ENCODE measurements at regions not wholly inside any gene's neighbourhood (a gene's known extent, or its start where the extent isn't known, plus 50 kb on each side); places are given as distances from the start of the nearest gene placed in this dataset.

- Histone ChIP-seq H3K4me3 (ENCODE audit: low read depth, low read length) (no peak overlapping the region), H3K27me3 (ENCODE audit: control insufficient read depth, insufficient read depth, low read length) (peaks cover 5% of the 10 kb centered on the region), H3K36me3 (ENCODE audit: control insufficient read depth, insufficient read depth, low read length) (no peaks in the 10 kb centered on the region)
- FAIRE-seq (no peak), DNase-seq (ENCODE audit: low read depth) (peak; percentile 43)
- no peak for TF ChIP-seq CTCF (IDR thresholded peaks at IDR 0.05; ENCODE audit: insufficient read depth, low read length, severe bottlenecking)
Measured at GRCh38 chr3:124097362-124098131, 105.6 kb upstream of the ROPN1 start.

DNA sequence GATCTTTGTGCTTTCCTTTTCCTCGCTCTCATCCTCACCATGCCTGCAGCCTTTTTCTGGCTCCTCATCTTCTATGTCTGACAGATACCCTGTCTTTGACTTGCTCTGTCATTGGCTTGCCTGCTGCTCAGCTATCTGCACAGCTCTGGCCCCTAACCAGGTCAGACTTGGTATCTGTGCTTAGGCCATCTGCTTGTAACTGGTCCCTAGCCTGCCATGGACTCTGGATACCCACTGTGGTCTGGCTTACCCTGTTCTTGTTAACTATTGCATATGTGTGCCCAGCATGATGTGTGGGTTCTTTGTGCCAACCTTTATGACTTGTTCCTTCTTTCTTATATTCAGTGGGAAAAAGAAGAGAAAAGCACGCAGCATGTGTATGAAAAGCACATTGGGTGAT is 109.7 kb upstream of the ROPN1 start:
- Histone ChIP-seq H3K36me3 (ENCODE audit: control insufficient read depth, insufficient read depth, low read length) (no peaks in the 10 kb centered on the region), H3K4me3 (ENCODE audit: low read depth, low read length) (no peak overlapping the region), H3K27me3 (ENCODE audit: control insufficient read depth, insufficient read depth, low read length) (peaks cover 4% of the 10 kb centered on the region)
- DNase-seq (ENCODE audit: low read depth) (no peak), FAIRE-seq (no peak)
- no peak for TF ChIP-seq CTCF (IDR thresholded peaks at IDR 0.05; ENCODE audit: insufficient read depth, low read length, severe bottlenecking)

- FAIRE-seq (no peak), DNase-seq (ENCODE audit: low read depth) (no peak)
- H3K4me3 ChIP-seq (ENCODE audit: low read depth, low read length), result no peak overlapping the region
- TF ChIP-seq CTCF (IDR thresholded peaks at IDR 0.05; ENCODE audit: insufficient read depth, low read length, severe bottlenecking), result no peak
- no peaks in the 10 kb centered on the region for H3K27me3 ChIP-seq (ENCODE audit: control insufficient read depth, insufficient read depth, low read length)
- no peaks in the 10 kb centered on the region for H3K36me3 ChIP-seq (ENCODE audit: control insufficient read depth, insufficient read depth, low read length)
Measured at GRCh38 chr3:124107104-124107890, 115.4 kb upstream of the ROPN1 start.

DNA sequence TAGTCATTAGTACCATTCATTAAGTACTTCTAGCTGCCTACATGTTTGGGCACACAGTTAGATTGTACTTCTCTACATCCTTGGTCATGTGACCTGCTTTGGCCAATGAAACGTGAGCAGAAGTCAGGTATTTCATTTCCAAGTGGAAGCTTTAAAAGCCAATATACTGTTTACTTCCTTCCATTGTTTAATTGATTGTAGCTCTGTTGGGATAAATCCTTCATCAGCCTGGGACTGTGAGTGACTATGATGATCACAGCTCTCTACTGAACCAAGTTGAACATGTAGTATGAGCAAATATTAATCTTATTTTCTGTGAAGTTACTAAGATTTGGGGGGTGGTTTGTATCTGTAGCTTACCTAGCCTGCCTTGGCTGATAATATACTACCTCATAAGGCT is 116.5 kb upstream of the ROPN1 start:
- no peak for TF ChIP-seq CTCF (IDR thresholded peaks at IDR 0.05; ENCODE audit: insufficient read depth, low read length, severe bottlenecking)
- Histone ChIP-seq H3K27me3 (ENCODE audit: control insufficient read depth, insufficient read depth, low read length) (no peaks in the 10 kb centered on the region), H3K4me3 (ENCODE audit: low read depth, low read length) (no peak overlapping the region), H3K36me3 (ENCODE audit: control insufficient read depth, insufficient read depth, low read length) (no peaks in the 10 kb centered on the region)
- no peak for FAIRE-seq
- DNase-seq (ENCODE audit: low read depth), result no peak

DNA sequence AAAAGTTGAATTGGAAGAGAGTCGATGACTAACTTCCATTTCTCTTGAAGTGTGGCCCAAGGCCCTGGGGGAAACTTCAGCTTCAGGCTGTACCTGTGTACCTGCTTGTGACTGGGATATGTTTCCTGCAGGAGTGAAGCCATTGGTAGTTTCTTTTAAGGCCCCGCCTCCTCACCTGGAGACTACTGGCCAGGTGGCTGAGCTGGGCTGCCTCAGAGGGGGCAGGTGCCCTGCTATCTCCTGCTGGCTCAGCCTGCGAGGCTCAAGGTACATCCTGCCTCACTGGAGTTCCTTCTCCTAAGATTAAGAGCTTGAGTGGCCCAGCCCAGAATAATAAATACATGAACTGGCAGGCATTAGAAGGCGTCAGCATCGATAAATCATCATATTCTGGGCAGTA is 121.6 kb upstream of the ROPN1 start:
- H3K36me3 ChIP-seq (ENCODE audit: control insufficient read depth, insufficient read depth, low read length), result no peaks in the 10 kb centered on the region
- no peaks in the 10 kb centered on the region for H3K27me3 ChIP-seq (ENCODE audit: control insufficient read depth, insufficient read depth, low read length)
- FAIRE-seq (no peak), DNase-seq (ENCODE audit: low read depth) (no peak)
- TF ChIP-seq CTCF (IDR thresholded peaks at IDR 0.05; ENCODE audit: insufficient read depth, low read length, severe bottlenecking), result no peak
- H3K4me3 ChIP-seq (ENCODE audit: low read depth, low read length), result no peak overlapping the region

Measured in bronchial epithelial cell (primary cell).